HepG2 (cell line): ENCODE measurements at regions not wholly inside any gene's neighbourhood (a gene's known extent, or its start where the extent isn't known, plus 50 kb on each side); places are given as distances from the start of the nearest gene placed in this dataset.

Experiments
- ATAC-seq: fragments of 200-7000 bp; cut with Tn5 transposase; 3 replicates; pipeline ENCODE4 v1.9.1; 2020; ENCODE audit warnings: mild to moderate bottlenecking, moderate library complexity
- BruUV-seq: library from RNA; stranded (reverse); fragments of 400-500 nt; replicated peaks from 2 replicates; lab custom pipeline; 2021; lab: Mats Ljungman, UMichigan
- CTCF ChIA-PET: fragments of 300-600 bp; formaldehyde crosslinking; extraction: SDS; loops from one replicate; lab custom pipeline; 2021; ENCODE audit warnings: low total read pairs, inconsistent platforms, low intra/inter-chr PET ratio; lab: Yijun Ruan, JAX
- POLR2A ChIA-PET: fragments of 350-600 bp; sonication (Branson Sonifier 250); formaldehyde crosslinking; loops from one replicate; lab custom pipeline; 2020; ENCODE audit warnings: antibody characterized with exemption, inconsistent platforms; lab: Yijun Ruan, JAX
- DNase-seq: peaks from one replicate; pipeline ENCODE4 v3.0.0-alpha.2; 2015; ENCODE audit warnings: low spot score
- FAIRE-seq: peaks from 3 replicates; lab custom pipeline; 2011; peaks lifted over from hg19 to GRCh38; lab: Jason Lieb, UNC
- H2AFZ ChIP-seq: one replicate; pipeline ENCODE4 v1.6.1; 2011; ENCODE audit warnings: low read length, inconsistent platforms
- H3K27ac ChIP-seq: fragments of 300-600 bp; 3 replicates; pipeline ENCODE4 v1.8.0; 2011; ENCODE audit warnings: mixed run types, mild to moderate bottlenecking, mixed read lengths, low read length, inconsistent platforms; ENCODE audit not compliant: insufficient read depth; ENCODE audit errors: extremely low read length
- H3K27me3 ChIP-seq, 2 experiments: fragments of 200-600 bp in 1 of 2; 2 replicates in 1 of 2; 3 replicates in 1 of 2; pipeline versions ENCODE4 v1.6.0 to v1.8.0; 2011; ENCODE audit warnings: low read length in 2 of 2, mild to moderate bottlenecking in 2 of 2, moderate library complexity in 2 of 2, inconsistent platforms in 1 of 2; ENCODE audit not compliant: insufficient read depth in 2 of 2, control insufficient read depth in 1 of 2
- H3K36me3 ChIP-seq, 2 experiments: fragments of 200-600 bp in 1 of 2; replicated peaks in 1 of 2; 2 replicates in 1 of 2; 3 replicates in 1 of 2; pipeline versions ENCODE4 v1.5.1 to v1.8.0; 2011; ENCODE audit warnings: low read length in 2 of 2, inconsistent platforms in 1 of 2; ENCODE audit not compliant: insufficient read depth in 2 of 2, control insufficient read depth in 1 of 2
- H3K4me1 ChIP-seq: 2 replicates; pipeline ENCODE4 v1.5.1; 2012; ENCODE audit warnings: low read length, inconsistent platforms; ENCODE audit not compliant: insufficient read depth
- H3K4me2 ChIP-seq: 2 replicates; pipeline ENCODE4 v1.6.0; 2011; ENCODE audit warnings: low read depth, low read length, inconsistent platforms
- H3K4me3 ChIP-seq, 3 experiments: fragments of 200-600 bp in 1 of 3; sonication (generic), shearing (Covaris generic) in 1 of 3; replicated peaks in 1 of 3; 2 replicates each; pipeline ENCODE4 v1.5.1; 2011 to 2016; ENCODE audit warnings: low read length in 3 of 3, inconsistent platforms in 2 of 3, low read depth in 2 of 3, mild to moderate bottlenecking in 2 of 3, control low read depth in 1 of 3, mixed read lengths in 1 of 3; ENCODE audit not compliant: insufficient read depth in 1 of 3
- H3K79me2 ChIP-seq: one replicate; pipeline ENCODE4 v1.6.1; 2011; ENCODE audit warnings: low read length, inconsistent platforms; ENCODE audit not compliant: insufficient read depth
- H3K9ac ChIP-seq: 2 replicates; pipeline ENCODE4 v1.6.0; 2011; ENCODE audit warnings: mild to moderate bottlenecking, low read depth, low read length, inconsistent platforms; ENCODE audit not compliant: insufficient read depth
- H3K9me3 ChIP-seq: 2 replicates; pipeline ENCODE4 v1.5.1; 2012; ENCODE audit warnings: mild to moderate bottlenecking, low read length
- H4K20me1 ChIP-seq: 2 replicates; pipeline ENCODE4 v1.6.0; 2011; ENCODE audit warnings: inconsistent platforms, mild to moderate bottlenecking, low read length, moderate library complexity; ENCODE audit not compliant: insufficient read depth
- AHR ChIP-seq: IDR thresholded peaks from 2 replicates; pipeline ENCODE4 v1.6.1; 2018; ENCODE audit warnings: missing genetic modification reagents, missing compliant biosample characterization
- BRCA1 ChIP-seq: sonication (generic); formaldehyde crosslinking; IDR thresholded peaks from 2 replicates; pipeline ENCODE4 v1.4.0; 2020; ENCODE audit warnings: missing genetic modification reagents
- DR1 ChIP-seq: sonication (generic); formaldehyde crosslinking; IDR thresholded peaks from 2 replicates; pipeline ENCODE4 v1.8.0; 2021; ENCODE audit warnings: mild to moderate bottlenecking, missing genetic modification reagents, inconsistent platforms
- ELF4 ChIP-seq: sonication (generic); formaldehyde crosslinking; IDR thresholded peaks from 2 replicates; pipeline ENCODE4 v1.5.0; 2020; ENCODE audit warnings: missing genetic modification reagents, mild to moderate bottlenecking, moderate library complexity, borderline replicate concordance
- FOXA3 ChIP-seq: IDR thresholded peaks from 2 replicates; pipeline ENCODE4 v1.6.1; 2016; ENCODE audit warnings: missing genetic modification reagents, missing compliant biosample characterization
- FOXO1 ChIP-seq: sonication (generic); formaldehyde crosslinking; IDR thresholded peaks from 2 replicates; pipeline ENCODE4 v1.4.0; 2020; ENCODE audit warnings: missing genetic modification reagents
- HMG20B ChIP-seq: conservative IDR thresholded peaks from 2 replicates; pipeline ENCODE4 v1.6.1; 2016; ENCODE audit warnings: missing genetic modification reagents, missing compliant biosample characterization
- HNF4G ChIP-seq, 2 experiments: sonication (generic) in 1 of 2; formaldehyde crosslinking in 1 of 2; IDR thresholded peaks; 2 replicates each; pipeline versions ENCODE4 v1.4.0 to v1.6.1; 2011 to 2020; ENCODE audit warnings: borderline replicate concordance in 2 of 2, low read depth in 2 of 2, mild to moderate bottlenecking in 2 of 2, low read length in 1 of 2, missing genetic modification reagents in 1 of 2, moderate library complexity in 1 of 2
- MED8 ChIP-seq: sonication (generic); formaldehyde crosslinking; IDR thresholded peaks from 2 replicates; pipeline ENCODE4 v1.8.1; 2023; ENCODE audit warnings: mild to moderate bottlenecking, missing genetic modification reagents; ENCODE audit not compliant: insufficient replicate concordance
- MTERF4 ChIP-seq: sonication (generic); formaldehyde crosslinking; IDR thresholded peaks from 2 replicates; pipeline ENCODE4 v1.8.0; 2023; ENCODE audit warnings: mild to moderate bottlenecking, missing genetic modification reagents
- SAP130 ChIP-seq: IDR thresholded peaks from 2 replicates; pipeline ENCODE4 v1.6.1; 2016; ENCODE audit warnings: low read depth
- SMAD9 ChIP-seq: sonication (generic); formaldehyde crosslinking; IDR thresholded peaks from 2 replicates; pipeline ENCODE4 v1.5.1; 2020; ENCODE audit warnings: mild to moderate bottlenecking, missing genetic modification reagents
- SYNCRIP ChIP-seq: fragments of 200-400 bp; formaldehyde crosslinking; IDR thresholded peaks from 2 replicates; pipeline ENCODE4 v1.6.1; 2018; ENCODE audit warnings: mild to moderate bottlenecking, low read depth, low read length; ENCODE audit not compliant: insufficient read depth
- TGIF2 ChIP-seq: IDR thresholded peaks from 2 replicates; pipeline ENCODE4 v1.6.1; 2016; ENCODE audit warnings: control low read depth, missing compliant biosample characterization
- TRAFD1 ChIP-seq: sonication (generic); formaldehyde crosslinking; IDR thresholded peaks from 2 replicates; pipeline ENCODE4 v1.5.1; 2020; ENCODE audit warnings: missing genetic modification reagents, mild to moderate bottlenecking, borderline replicate concordance
- ZMYM4 ChIP-seq: sonication (generic); formaldehyde crosslinking; IDR thresholded peaks from 2 replicates; pipeline ENCODE4 v1.8.1; 2023; ENCODE audit warnings: mild to moderate bottlenecking, missing genetic modification reagents
- ZNF678 ChIP-seq: sonication (generic); formaldehyde crosslinking; IDR thresholded peaks from 2 replicates; pipeline ENCODE4 v1.4.0; 2020; ENCODE audit warnings: mild to moderate bottlenecking, missing genetic modification reagents
- ZNF710 ChIP-seq: sonication (generic); formaldehyde crosslinking; IDR thresholded peaks from 2 replicates; pipeline ENCODE4 v1.5.0; 2020; ENCODE audit warnings: mild to moderate bottlenecking, missing genetic modification reagents, borderline replicate concordance
- ZNF816 ChIP-seq: sonication (generic); formaldehyde crosslinking; IDR thresholded peaks from 2 replicates; pipeline ENCODE4 v1.8.0; 2022; ENCODE audit warnings: missing genetic modification reagents, mild to moderate bottlenecking, borderline replicate concordance
- in situ Hi-C: cut with HindIII; loops from 2 replicates; pipeline ENCODE4 v1.10.0; 2017; ENCODE audit warnings: low pct_unique_long_range_greater_than_20kb; ENCODE audit not compliant: extremely low pct_ligation_motif_present
- intact Hi-C: fragments of 100-400 bp; cut with micrococcal nuclease; formaldehyde crosslinking; loops from one replicate; pipeline ENCODE4 v1.10.0; 2022; ENCODE audit not compliant: unreplicated experiment

DNA sequence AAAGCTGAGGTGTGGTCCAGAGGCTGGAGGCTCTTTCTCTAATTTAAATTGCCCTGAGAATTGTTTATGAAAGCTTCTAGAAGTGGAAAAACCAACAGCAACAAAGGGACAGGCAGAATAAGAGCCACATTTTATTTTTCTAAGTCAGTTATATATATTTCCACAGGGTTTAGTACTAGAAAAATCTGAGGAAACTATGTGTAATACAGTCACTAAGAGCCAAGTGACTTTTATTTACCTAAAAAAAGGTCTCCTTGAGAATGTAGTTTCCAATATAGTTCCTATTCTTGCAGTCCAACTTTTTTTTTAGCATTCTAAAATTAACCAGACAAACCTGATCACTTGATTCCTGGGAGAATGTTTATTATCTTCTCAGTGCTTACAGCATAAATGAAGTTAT lies 296.6 kb upstream of the MYOCD start:
- Histone ChIP-seq H3K27ac (no peak overlapping the region), H4K20me1 (no peaks in the 10 kb centered on the region), H3K4me2 (no peak overlapping the region), H2AFZ (no peak overlapping the region), H3K9ac (no peak overlapping the region), H3K4me3 (no peak overlapping the region), H3K9me3 (peaks cover 5% of the 10 kb centered on the region; the same call in 1 of the 2 replicates), H3K79me2 (no peaks in the 10 kb centered on the region), H3K27me3 (no peaks in the 10 kb centered on the region), H3K4me1 (no peaks in the 10 kb centered on the region), H3K36me3 (no peaks in the 10 kb centered on the region)
- ChIA-PET POLR2A (no interaction called here), CTCF (no interaction called here)
- no peak for ATAC-seq
- no peak for DNase-seq
- BruUV-seq, result no TSS peak
- FAIRE-seq, result no peak
- TF ChIP-seq FOXA3 (CRISPR knock-in tag) (no peak), ZNF710 (CRISPR knock-in tag) (no peak), MED8 (no peak), AHR (no peak), HNF4G (IDR thresholded peaks at IDR 0.05; ENCODE audit: borderline replicate concordance, low read depth, low read length) (no peak), HNF4G (CRISPR knock-in tag; IDR thresholded peaks at IDR 0.05; ENCODE audit: borderline replicate concordance, low read depth) (no peak), ZNF678 (CRISPR knock-in tag) (no peak), FOXO1 (no peak), TGIF2 (no peak), SMAD9 (CRISPR knock-in tag) (no peak), SYNCRIP (no peak), HMG20B (no peak), ELF4 (CRISPR knock-in tag) (no peak), SAP130 (CRISPR knock-in tag) (no peak), TRAFD1 (CRISPR knock-in tag) (no peak), BRCA1 (no peak), ZMYM4 (CRISPR knock-in tag) (no peak), MTERF4 (no peak), DR1 (CRISPR knock-in tag) (no peak), ZNF816 (CRISPR knock-in tag) (no peak)
- intact Hi-C loops (no loop called here), in situ Hi-C loops (no loop called here)
